Naive thymus-derived CD8-positive, alpha-beta T cell (primary cell): ENCODE measurements at regions not wholly inside any gene's neighbourhood (a gene's known extent, or its start where the extent isn't known, plus 50 kb on each side); places are given as distances from the start of the nearest gene placed in this dataset.

Experiments
- ATAC-seq, 2 donors: fragments of 150-1000 bp; cut with Tn5 transposase in 1 of 2; sonication (Bioruptor Pico), chemical (Tn5 transposase) in 1 of 2; 1 replicate in 1 of 2; 2 replicates in 1 of 2; pipeline ENCODE4 v1.10.0; 2021; ENCODE audit warnings: mild to moderate bottlenecking in 2 of 2, moderate library complexity in 2 of 2
- POLR2A ChIA-PET: fragments of 350-600 bp; sonication (Branson Sonifier 250); formaldehyde crosslinking; loops from one replicate; lab custom pipeline; 2021; ENCODE audit warnings: antibody characterized with exemption; lab: Charles Lee
- DNase-seq, 10 donors: peaks; one replicate each; pipeline versions ENCODE4 v3.0.0 to v3.0.0-alpha.2; 2020 to 2022
- H3K27ac Mint-ChIP-seq, 10 donors: one replicate each; pipeline ENCODE4 v1.8.0; 2020 to 2022; ENCODE audit warnings: mild to moderate bottlenecking in 10 of 10, mixed read lengths in 10 of 10, moderate library complexity in 4 of 10, inconsistent platforms in 1 of 10
- H3K27me3 Mint-ChIP-seq, 5 donors: one replicate each; pipeline ENCODE4 v1.8.0; 2021 to 2022; ENCODE audit warnings: mixed read lengths in 5 of 5
- H3K36me3 Mint-ChIP-seq, 3 donors: one replicate each; pipeline ENCODE4 v1.8.0; 2020 to 2022; ENCODE audit warnings: mixed read lengths in 3 of 3, mild to moderate bottlenecking in 2 of 3, inconsistent platforms in 1 of 3
- H3K4me1 Mint-ChIP-seq, 4 donors: one replicate each; pipeline ENCODE4 v1.8.0; 2021 to 2022; ENCODE audit warnings: mixed read lengths in 4 of 4
- H3K4me3 Mint-ChIP-seq, 10 donors: one replicate each; pipeline ENCODE4 v1.8.0; 2020 to 2022; ENCODE audit warnings: mild to moderate bottlenecking in 10 of 10, mixed read lengths in 10 of 10, moderate library complexity in 6 of 10, inconsistent platforms in 1 of 10
- H3K9me3 Mint-ChIP-seq, 9 donors: one replicate each; pipeline ENCODE4 v1.8.0; 2020 to 2022; ENCODE audit warnings: mixed read lengths in 9 of 9, mild to moderate bottlenecking in 3 of 9, inconsistent platforms in 1 of 9, moderate library complexity in 1 of 9

DNA sequence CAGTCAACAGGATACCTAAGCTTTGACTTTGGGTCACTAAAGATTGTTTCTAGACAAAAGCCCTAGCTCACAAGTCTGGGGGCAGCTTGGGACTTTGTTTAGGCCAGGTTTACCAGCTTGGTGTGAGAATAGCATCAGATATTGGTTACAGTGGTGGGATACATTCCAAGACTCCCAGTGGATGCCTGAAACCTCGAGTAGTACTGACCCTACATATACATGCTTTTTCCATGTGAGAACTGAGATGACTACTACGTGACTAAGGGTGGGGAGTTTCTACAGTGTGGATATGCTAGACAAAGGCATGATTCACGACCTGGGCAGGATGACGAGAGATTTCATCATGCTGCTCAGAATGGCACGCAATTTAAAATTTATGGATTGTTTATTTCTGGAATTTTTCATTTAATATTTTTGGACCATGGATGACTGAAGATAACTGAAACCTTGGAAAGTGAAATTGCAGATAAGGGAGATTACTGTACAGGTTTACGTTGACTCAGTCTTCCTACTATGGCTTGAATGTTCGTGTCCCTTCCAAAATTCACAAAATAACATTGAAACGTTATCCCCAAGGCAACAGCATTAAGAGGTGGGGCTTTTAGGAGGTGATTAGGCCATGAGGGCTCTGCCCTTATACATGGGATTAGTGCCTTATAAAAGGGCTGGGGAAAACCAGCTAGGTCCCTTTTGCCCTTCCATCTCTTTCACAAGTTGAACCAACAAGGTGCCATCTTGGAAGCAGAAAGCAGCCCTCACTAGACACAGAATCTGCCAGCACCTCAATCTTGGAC, 50.2 kb upstream of the CTAGE1 start:
- Mint-ChIP-seq H3K36me3 (no peaks in the 10 kb centered on the region), H3K27ac (no peak overlapping the region), H3K4me3 (no peak overlapping the region), H3K27me3 (peaks cover 0 to 9% (median 1%) of the 10 kb centered on the region in 5 donors), H3K4me1 (peaks cover 0 to 8% (median 0%) of the 10 kb centered on the region in 4 donors), H3K9me3 (peaks cover 0 to 4% (median 0%) of the 10 kb centered on the region in 9 donors)
- ATAC-seq (no peak), DNase-seq (no peak)
- POLR2A ChIA-PET: interaction anchor here (0.6 kb wide), 1 partner anchor 367 kb away, joined by 3 read pairs; no protein-coding TSS in a partner anchor

DNA sequence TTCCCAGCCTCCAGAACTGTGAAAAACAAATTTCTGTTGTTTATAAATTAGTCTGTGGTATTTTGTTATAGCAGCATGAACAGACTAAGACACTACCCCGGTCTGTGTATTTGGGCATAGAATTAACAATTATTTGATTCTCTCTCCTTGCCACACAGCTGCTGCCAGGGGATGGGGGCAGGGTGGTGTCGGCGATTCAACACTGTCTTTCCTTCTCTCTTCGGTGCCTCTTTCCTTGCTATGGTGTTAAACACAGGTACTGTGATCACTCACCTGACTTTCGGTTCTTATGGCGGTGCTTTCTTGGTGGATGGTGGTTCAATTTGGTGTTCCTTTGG, 50.8 kb upstream of the CTAGE1 start:
- DNase-seq (no peak), ATAC-seq (no peak)
- POLR2A ChIA-PET: no interaction called here
- no peaks in the 10 kb centered on the region for H3K36me3 Mint-ChIP-seq
- no peak overlapping the region for H3K4me3 Mint-ChIP-seq
- peaks cover 0 to 8% (median 0%) of the 10 kb centered on the region in 4 donors for H3K4me1 Mint-ChIP-seq
- no peak overlapping the region for H3K27ac Mint-ChIP-seq
- H3K9me3 Mint-ChIP-seq: peaks cover 0 to 4% (median 0%) of the 10 kb centered on the region in 9 donors
- peaks cover 0 to 5% (median 1%) of the 10 kb centered on the region in 5 donors for H3K27me3 Mint-ChIP-seq

- peaks cover 0 to 8% (median 0%) of the 10 kb centered on the region in 4 donors for H3K4me1 Mint-ChIP-seq
- POLR2A ChIA-PET: no interaction called here
- DNase-seq: no peak
Observed at GRCh38 chr18:22469061-22469734, 51.5 kb upstream of the CTAGE1 start.

GRCh38 chr18:22469926-22470247, 52.2 kb upstream of the CTAGE1 start:
- H3K4me3 Mint-ChIP-seq: no peak overlapping the region
- peaks cover 0 to 4% (median 2%) of the 10 kb centered on the region in 9 donors for H3K9me3 Mint-ChIP-seq
- H3K4me1 Mint-ChIP-seq: peaks cover 0 to 8% (median 0%) of the 10 kb centered on the region in 4 donors
- no peak for DNase-seq
- H3K27me3 Mint-ChIP-seq: peaks cover 1 to 6% (median 5%) of the 10 kb centered on the region in 5 donors
- POLR2A ChIA-PET: no interaction called here
- no peak for ATAC-seq
- peaks cover 0 to 7% (median 0%) of the 10 kb centered on the region in 3 donors for H3K36me3 Mint-ChIP-seq
- H3K27ac Mint-ChIP-seq: no peak overlapping the region

More at GRCh38 chr18:22469061-22469734, 51.5 kb upstream of the CTAGE1 start:
- H3K4me3 Mint-ChIP-seq: no peak overlapping the region
- no peak overlapping the region for H3K27ac Mint-ChIP-seq
- ATAC-seq: no peak
- H3K27me3 Mint-ChIP-seq: peaks cover 0 to 6% (median 3%) of the 10 kb centered on the region in 5 donors
- H3K9me3 Mint-ChIP-seq: peaks cover 0 to 4% (median 0%) of the 10 kb centered on the region in 9 donors
- peaks cover 0 to 3% (median 0%) of the 10 kb centered on the region in 3 donors for H3K36me3 Mint-ChIP-seq

DNA sequence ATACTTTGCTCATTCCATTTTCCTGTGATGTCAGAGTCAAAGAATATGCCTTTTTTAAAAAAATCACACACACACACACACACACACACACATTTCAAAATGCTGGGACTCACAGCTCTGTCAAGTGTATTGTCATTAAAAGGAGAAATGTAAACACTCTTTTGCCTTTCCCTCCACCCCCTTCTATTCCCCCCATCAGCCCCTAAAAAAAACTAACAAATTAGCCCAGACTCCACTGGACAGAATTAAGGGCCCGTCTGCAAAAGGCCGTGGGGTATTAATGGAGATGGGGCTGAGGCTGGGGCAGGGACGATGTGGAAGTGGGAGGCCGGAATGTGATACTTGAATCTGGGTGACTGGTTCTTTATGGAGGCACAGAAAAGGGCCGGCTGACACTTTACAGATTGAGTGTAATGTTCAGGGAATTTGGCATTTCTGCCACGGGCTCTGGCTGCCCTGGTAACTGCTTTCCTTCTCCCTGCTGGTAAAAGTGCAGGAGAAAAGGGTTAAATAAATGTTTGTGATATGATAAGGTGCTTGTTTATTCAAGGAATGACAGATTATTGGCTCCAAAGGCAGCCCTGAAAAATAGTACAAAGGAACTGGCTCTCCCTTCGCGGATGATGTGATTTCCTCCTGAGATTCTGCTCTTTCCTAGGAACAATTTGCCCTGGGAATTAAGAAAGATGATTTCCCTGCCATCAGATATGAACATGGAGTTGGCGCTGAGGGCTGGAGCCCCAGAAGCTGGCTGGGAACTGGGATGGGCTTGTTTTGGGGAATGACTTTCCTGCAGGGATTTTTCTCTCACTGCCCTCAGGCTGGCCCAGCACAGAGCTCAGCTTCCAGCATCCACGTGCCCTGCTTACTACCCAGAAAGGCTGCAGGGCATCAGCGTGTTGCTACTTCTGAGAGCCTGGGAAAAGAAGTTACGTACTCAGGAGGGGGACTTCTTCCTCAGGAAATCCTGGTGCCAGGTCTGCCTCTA, 52.8 kb upstream of the CTAGE1 start:
- no peak for DNase-seq
- Mint-ChIP-seq H3K27me3 (peaks cover 1 to 12% (median 6%) of the 10 kb centered on the region in 5 donors), H3K4me3 (no peak overlapping the region), H3K27ac (no peak overlapping the region), H3K36me3 (peaks cover 0 to 11% (median 0%) of the 10 kb centered on the region in 3 donors), H3K4me1 (peaks cover 0 to 8% (median 0%) of the 10 kb centered on the region in 4 donors), H3K9me3 (peaks cover 0 to 9% (median 2%) of the 10 kb centered on the region in 9 donors)
- POLR2A ChIA-PET: no interaction called here
- no peak for ATAC-seq

- no peak overlapping the region for H3K27ac Mint-ChIP-seq
- peaks cover 0 to 3% (median 0%) of the 10 kb centered on the region in 4 donors for H3K4me1 Mint-ChIP-seq
- H3K36me3 Mint-ChIP-seq: peaks cover 0 to 11% (median 0%) of the 10 kb centered on the region in 3 donors
- H3K9me3 Mint-ChIP-seq: peaks cover 0 to 9% (median 2%) of the 10 kb centered on the region in 9 donors
- H3K4me3 Mint-ChIP-seq: no peak overlapping the region
- no peak for ATAC-seq
- no peak for DNase-seq
- peaks cover 1 to 19% (median 5%) of the 10 kb centered on the region in 5 donors for H3K27me3 Mint-ChIP-seq
- POLR2A ChIA-PET: no interaction called here
Observed at GRCh38 chr18:22471546-22472131, 53.9 kb upstream of the CTAGE1 start.

DNA sequence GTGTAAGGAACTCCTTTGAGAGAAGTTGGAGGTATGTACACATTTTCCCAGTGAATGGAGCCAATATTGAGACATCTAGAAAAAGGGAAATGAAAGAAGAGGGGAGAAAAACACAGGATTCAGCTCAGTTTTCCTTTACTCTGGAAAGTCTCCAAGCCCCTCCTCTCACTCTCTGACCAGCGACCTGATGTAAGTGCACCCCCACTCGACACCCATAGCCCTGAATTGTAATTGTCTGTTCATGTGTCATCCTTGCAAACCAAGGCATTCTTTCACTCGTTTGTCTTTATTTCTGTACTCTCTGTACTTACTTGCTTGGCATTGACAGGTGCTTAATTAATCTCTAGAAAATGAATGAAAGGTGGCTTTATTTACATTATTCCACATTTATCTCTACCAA, 55.7 kb upstream of the CTAGE1 start:
- ATAC-seq: no peak
- no peaks in the 10 kb centered on the region for H3K4me1 Mint-ChIP-seq
- peaks cover 0 to 9% (median 0%) of the 10 kb centered on the region in 9 donors for H3K9me3 Mint-ChIP-seq
- H3K4me3 Mint-ChIP-seq: no peak overlapping the region
- DNase-seq: no peak
- no peak overlapping the region for H3K27ac Mint-ChIP-seq
- POLR2A ChIA-PET: no interaction called here
- peaks cover 1 to 24% (median 7%) of the 10 kb centered on the region in 5 donors for H3K27me3 Mint-ChIP-seq
- H3K36me3 Mint-ChIP-seq: peaks cover 0 to 11% (median 0%) of the 10 kb centered on the region in 3 donors

- H3K36me3 Mint-ChIP-seq: peaks cover 0 to 11% (median 0%) of the 10 kb centered on the region in 3 donors
- POLR2A ChIA-PET: no interaction called here
- H3K27me3 Mint-ChIP-seq: peaks cover 1 to 24% (median 6%) of the 10 kb centered on the region in 5 donors
- DNase-seq (no peak), ATAC-seq (no peak)
- H3K4me1 Mint-ChIP-seq: no peaks in the 10 kb centered on the region
- no peak overlapping the region for H3K27ac Mint-ChIP-seq
- H3K9me3 Mint-ChIP-seq: peaks cover 0 to 9% (median 0%) of the 10 kb centered on the region in 9 donors
- H3K4me3 Mint-ChIP-seq: no peak overlapping the region
Observed at GRCh38 chr18:22475426-22476100, 57.8 kb upstream of the CTAGE1 start.

DNA sequence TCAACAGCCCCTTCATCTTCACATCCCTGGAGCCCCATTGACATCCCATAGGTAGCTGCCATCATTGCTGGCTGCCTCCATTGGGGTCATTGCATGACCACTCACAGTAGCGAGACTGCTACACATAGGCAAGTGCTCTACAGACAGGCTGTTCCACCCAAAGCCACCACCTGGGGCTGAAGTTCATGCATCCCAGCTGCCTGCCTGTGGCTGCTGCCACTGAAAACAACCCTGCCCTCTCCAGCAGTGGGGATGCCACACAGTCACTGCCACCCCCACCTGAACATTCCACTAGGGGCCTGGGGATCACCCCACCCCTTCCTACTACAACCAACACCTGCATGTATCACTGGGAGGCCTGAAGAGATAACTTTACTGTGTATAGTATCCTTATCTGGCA, 59.5 kb upstream of the CTAGE1 start:
- no peak overlapping the region for H3K4me3 Mint-ChIP-seq
- ATAC-seq: no peak

GRCh38 chr18:22482948-22483347, 65.2 kb upstream of the CTAGE1 start:
- H3K9me3 Mint-ChIP-seq: peaks cover 0 to 9% (median 0%) of the 10 kb centered on the region in 9 donors
- no peaks in the 10 kb centered on the region for H3K4me1 Mint-ChIP-seq
- H3K27me3 Mint-ChIP-seq: peaks cover 0 to 3% (median 0%) of the 10 kb centered on the region in 5 donors
- no peak overlapping the region for H3K27ac Mint-ChIP-seq
- no peaks in the 10 kb centered on the region for H3K36me3 Mint-ChIP-seq
- ATAC-seq: no peak
- DNase-seq: no peak
- POLR2A ChIA-PET: no interaction called here
- H3K4me3 Mint-ChIP-seq: no peak overlapping the region

More for the DNA sequence above, 59.5 kb upstream of the CTAGE1 start:
- Mint-ChIP-seq H3K27me3 (peaks cover 0 to 24% (median 6%) of the 10 kb centered on the region in 5 donors), H3K36me3 (peaks cover 0 to 11% (median 0%) of the 10 kb centered on the region in 3 donors), H3K27ac (no peak overlapping the region), H3K4me1 (no peaks in the 10 kb centered on the region), H3K9me3 (peaks cover 0 to 9% (median 2%) of the 10 kb centered on the region in 9 donors)
- POLR2A ChIA-PET: no interaction called here
- DNase-seq: no peak

DNA sequence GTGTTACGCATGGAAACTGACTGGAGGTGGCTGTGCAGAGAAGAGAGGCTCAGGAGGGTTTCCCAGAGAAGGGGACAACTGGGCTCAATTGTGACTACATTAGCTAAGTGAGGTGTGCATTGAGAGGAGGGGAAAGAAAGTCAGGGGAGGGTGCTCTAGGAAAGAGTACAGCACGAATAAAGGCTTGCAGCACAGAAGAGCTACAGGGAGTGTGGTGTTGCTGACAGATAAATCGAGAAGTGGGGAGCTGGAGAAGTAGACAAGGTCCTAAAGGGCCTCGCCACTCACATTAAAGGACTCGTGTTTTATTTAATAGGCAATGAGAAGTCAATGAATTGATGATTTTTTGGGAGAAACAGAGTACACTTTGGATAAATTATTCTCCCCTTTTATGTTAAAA, 65.7 kb upstream of the CTAGE1 start:
- Mint-ChIP-seq H3K36me3 (no peaks in the 10 kb centered on the region), H3K9me3 (peaks cover 0 to 9% (median 0%) of the 10 kb centered on the region in 9 donors), H3K27me3 (peaks cover 0 to 1% (median under 1%) of the 10 kb centered on the region in 5 donors), H3K4me3 (no peak overlapping the region), H3K4me1 (no peaks in the 10 kb centered on the region), H3K27ac (no peak overlapping the region)
- DNase-seq: no peak
- POLR2A ChIA-PET: no interaction called here
- ATAC-seq: no peak
